Activated T-helper 2 cell treated with anti-CD3 and anti-CD28 coated beads, Interferon-gamma antibody, Interleukin-2, Interleukin-4, amounts not matched to agents 10 μg/mL and 5 μg/mL and 100 μg/mL, durations not matched to agents 14 hours and 24 hours and 36 hours (primary cell): ENCODE measurements at regions not wholly inside any gene's neighbourhood (a gene's known extent, or its start where the extent isn't known, plus 50 kb on each side); places are given as distances from the start of the nearest gene placed in this dataset.

ENCODE experiments used
- DNase-seq: peaks from one replicate; pipeline ENCODE4 v3.0.0; 2021; ENCODE audit warnings: low spot score
- H3K27ac Mint-ChIP-seq: one replicate; pipeline ENCODE4 v1.8.0; 2021; ENCODE audit warnings: mixed read lengths
- H3K27me3 Mint-ChIP-seq: one replicate; pipeline ENCODE4 v1.8.0; 2021; ENCODE audit warnings: low read depth, mixed read lengths
- H3K36me3 Mint-ChIP-seq: one replicate; pipeline ENCODE4 v1.8.0; 2021; ENCODE audit warnings: low read depth, mixed read lengths
- H3K4me1 Mint-ChIP-seq: one replicate; pipeline ENCODE4 v1.8.0; 2021; ENCODE audit warnings: low read depth, mixed read lengths
- H3K4me3 Mint-ChIP-seq: one replicate; pipeline ENCODE4 v1.8.0; 2021; ENCODE audit warnings: low read depth, mild to moderate bottlenecking, moderate library complexity, mixed read lengths
- H3K9me3 Mint-ChIP-seq: one replicate; pipeline ENCODE4 v1.8.0; 2021; ENCODE audit warnings: mixed read lengths
- intact Hi-C: fragments of 100-400 bp; cut with micrococcal nuclease; formaldehyde crosslinking; loops from one replicate; pipeline ENCODE4 v1.15.1; 2023

DNA sequence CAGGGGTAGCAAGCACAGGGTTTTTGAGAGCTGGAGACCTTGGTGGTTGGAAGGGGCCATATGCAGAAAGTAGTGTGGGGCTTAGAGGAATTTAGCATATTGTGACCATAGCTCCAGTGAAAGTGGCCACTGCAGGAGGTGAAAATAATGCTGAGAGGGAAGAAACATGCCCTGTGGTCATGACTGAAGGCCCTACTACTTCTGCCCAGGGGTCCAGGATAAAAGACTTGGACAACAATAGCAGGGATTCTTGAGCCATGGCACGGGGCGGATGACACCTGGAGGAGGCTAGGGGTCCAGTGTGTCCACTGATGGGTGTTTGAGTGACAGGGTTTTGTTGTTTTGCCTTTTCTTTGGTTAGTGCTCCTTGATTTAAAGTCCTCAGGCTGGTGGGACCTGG, 694.6 kb downstream of the CPS1 start:
- Mint-ChIP-seq H3K4me3 (no peak overlapping the region), H3K27ac (no peak overlapping the region), H3K27me3 (no peaks in the 10 kb centered on the region), H3K9me3 (no peaks in the 10 kb centered on the region), H3K36me3 (no peaks in the 10 kb centered on the region), H3K4me1 (no peaks in the 10 kb centered on the region)
- DNase-seq: no peak
- intact Hi-C loops: no loop called here

DNA sequence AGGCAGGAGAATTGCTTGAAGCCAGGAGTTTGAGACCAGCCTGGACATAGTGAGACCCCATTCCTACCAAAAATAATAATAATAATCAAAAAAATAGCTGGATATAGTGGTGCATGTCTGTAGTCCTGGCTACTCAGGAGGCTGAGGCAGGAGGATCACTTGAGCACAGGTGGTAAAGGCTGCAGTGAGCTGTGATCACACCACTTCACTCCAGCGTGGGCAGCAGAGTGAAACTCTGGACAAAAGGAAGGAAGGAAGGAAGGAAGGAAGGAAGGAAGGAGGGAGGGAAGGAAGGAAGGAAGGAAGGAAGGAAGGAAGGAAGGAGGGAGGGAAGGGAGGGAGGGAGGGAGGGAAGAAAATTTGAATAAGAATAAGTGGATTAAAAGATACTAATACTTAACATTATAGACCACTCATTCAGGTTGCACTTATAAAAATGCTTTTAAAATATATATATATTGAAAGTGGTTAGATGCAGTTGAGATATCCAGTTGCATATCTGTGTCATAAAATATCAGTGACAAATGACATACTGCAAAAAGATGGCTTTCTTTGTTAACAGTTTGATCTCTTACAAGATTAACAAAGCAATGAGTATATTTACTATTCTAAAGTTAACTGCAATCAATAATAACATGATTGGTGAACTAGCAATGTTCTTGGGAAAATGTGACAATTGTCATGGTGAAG, 702.4 kb downstream of the CPS1 start:
- no peak for DNase-seq
- Mint-ChIP-seq H3K4me1 (no peaks in the 10 kb centered on the region), H3K9me3 (peaks cover 10% of the 10 kb centered on the region), H3K27me3 (no peaks in the 10 kb centered on the region), H3K27ac (no peak overlapping the region), H3K36me3 (no peaks in the 10 kb centered on the region), H3K4me3 (no peak overlapping the region)
- intact Hi-C loops: no loop called here

DNA sequence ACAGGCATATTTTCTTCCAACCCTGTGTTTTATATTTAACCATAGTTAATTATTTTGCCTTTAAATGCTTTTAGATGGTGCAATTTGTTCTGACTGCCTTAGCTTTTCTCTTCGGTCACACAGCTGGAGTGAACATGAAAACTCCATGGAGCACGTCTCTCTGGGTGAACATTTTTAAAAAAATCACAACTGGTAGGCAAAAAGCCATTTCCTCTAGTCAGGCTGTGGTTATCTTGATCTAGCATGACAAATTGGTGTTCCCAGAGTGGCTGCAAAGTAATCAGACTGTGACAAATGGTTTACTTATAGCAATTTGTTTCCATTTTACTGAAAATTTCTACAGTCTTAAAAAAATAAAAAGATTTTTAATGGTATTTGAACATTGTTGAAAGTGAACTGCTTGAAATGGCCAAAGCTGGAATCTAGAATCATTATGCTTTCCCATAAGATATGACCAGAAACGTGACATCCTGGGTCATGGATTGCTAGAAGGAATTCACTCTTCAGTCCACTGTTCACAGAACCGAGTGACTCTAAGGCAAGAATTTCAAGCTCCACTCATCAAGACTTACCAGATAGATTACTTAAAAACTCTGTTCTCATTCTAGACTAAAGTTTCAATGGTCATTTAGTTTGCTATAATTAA, 703.6 kb downstream of the CPS1 start:
- peaks cover 10% of the 10 kb centered on the region for H3K9me3 Mint-ChIP-seq
- H3K4me3 Mint-ChIP-seq: no peak overlapping the region
- no peak for DNase-seq
- H3K27me3 Mint-ChIP-seq: no peaks in the 10 kb centered on the region
- intact Hi-C loops: no loop called here
- H3K36me3 Mint-ChIP-seq: no peaks in the 10 kb centered on the region
- no peak overlapping the region for H3K27ac Mint-ChIP-seq
- no peaks in the 10 kb centered on the region for H3K4me1 Mint-ChIP-seq

DNA sequence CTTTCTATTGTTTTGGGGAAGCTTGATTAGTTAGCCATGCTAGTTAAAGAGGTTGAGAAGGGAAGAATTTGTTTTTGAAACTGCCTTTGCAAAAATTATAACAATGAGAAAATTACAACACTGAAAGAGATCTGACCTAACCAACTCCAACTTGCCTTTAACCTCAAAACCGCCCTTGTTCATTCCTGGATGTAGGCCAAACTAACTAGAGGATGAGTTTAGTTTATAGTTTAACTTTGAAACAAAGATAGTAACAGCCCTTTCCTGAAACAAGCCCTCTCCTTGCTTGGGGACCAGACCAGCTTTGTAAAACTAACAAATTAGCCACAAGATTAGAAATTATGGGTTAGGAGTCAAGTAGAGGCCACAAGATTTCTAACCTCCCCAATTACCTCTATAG, 713.9 kb downstream of the CPS1 start:
- Mint-ChIP-seq H3K4me1 (no peaks in the 10 kb centered on the region), H3K27ac (no peak overlapping the region), H3K4me3 (no peak overlapping the region), H3K9me3 (no peaks in the 10 kb centered on the region), H3K27me3 (no peaks in the 10 kb centered on the region), H3K36me3 (no peaks in the 10 kb centered on the region)
- intact Hi-C loops: no loop called here
- DNase-seq: no peak

DNA sequence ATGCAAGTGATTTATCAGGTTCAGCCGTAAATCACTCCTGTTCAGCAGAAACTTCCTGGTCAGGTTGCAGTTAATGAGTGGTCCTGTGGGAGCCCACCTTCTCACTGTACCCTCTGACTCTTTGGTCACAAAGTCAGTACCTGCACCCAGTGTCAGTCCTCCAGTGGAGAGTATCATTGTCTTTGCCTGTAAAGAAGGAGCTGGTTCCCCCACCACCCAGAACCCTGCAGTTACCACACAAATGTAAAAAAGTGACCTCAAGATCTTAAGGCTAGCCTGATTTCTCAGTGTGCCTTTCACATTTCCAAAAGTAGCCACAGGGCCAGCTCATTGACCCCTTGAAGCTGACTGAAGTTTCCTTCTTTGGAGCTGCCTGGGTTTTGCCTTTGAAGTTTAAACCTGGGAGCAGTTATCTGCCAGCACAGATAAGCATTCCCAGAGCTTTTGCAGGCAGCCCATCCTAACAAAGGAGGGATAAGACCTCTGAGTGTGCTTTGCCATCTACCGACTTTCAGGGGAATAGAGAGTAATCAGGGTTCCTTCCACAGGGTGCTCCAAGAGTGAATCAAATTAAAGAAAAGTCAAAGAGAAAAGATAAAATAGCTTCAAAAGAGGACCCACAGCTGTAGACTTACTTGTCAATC, 725.2 kb downstream of the CPS1 start:
- no peak overlapping the region for H3K27ac Mint-ChIP-seq
- no peaks in the 10 kb centered on the region for H3K4me1 Mint-ChIP-seq
- no peak for DNase-seq
- intact Hi-C loops: no loop called here
- no peaks in the 10 kb centered on the region for H3K36me3 Mint-ChIP-seq
- no peaks in the 10 kb centered on the region for H3K27me3 Mint-ChIP-seq
- H3K4me3 Mint-ChIP-seq: no peak overlapping the region
- no peaks in the 10 kb centered on the region for H3K9me3 Mint-ChIP-seq

DNA sequence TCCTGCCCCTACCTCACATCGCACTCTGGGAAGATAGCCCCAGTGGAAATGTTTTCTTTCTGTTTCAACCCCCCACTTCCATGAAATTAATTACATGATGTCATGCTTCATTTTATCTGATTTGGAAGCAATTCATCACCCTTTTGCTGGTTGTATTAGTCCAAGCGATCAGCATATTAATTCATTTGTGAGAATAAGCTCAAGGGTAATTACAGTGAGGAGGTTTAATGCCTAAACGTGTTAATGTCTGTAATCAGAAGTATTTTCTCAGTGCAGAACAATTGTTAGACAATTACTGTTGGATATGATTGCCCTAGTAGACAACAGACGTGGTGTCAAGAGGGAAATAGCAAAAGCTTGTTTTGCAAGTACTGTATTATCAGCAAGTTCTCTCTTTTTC, 746.3 kb downstream of the CPS1 start:
- intact Hi-C loops: no loop called here

DNA sequence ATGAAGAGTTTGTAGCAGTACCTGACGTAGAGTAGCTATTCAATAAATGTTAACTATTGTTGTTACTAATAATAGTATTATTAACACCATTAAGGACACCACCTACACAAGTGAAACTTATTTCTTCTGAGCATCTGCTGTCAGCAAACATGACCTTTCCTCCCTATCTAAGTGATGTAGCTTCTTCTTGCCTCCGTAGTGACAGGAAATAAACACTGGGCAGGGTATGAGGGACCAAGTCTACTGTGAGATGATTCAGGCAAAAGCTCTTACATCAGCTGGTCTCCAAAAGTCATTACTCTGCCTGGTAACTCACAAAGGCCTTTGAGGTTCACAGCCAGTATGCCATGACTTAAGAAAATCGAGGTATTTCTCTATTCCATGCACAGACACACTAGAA, 750.5 kb downstream of the CPS1 start:
- no peaks in the 10 kb centered on the region for H3K36me3 Mint-ChIP-seq
- no peaks in the 10 kb centered on the region for H3K27me3 Mint-ChIP-seq
- H3K4me1 Mint-ChIP-seq: no peaks in the 10 kb centered on the region
- H3K4me3 Mint-ChIP-seq: no peak overlapping the region
- peaks cover 3% of the 10 kb centered on the region for H3K9me3 Mint-ChIP-seq
- no peak for DNase-seq
- intact Hi-C loops: no loop called here
- no peak overlapping the region for H3K27ac Mint-ChIP-seq

More for the DNA sequence above, 746.3 kb downstream of the CPS1 start:
- H3K27me3 Mint-ChIP-seq: no peaks in the 10 kb centered on the region
- H3K4me3 Mint-ChIP-seq: no peak overlapping the region
- H3K36me3 Mint-ChIP-seq: no peaks in the 10 kb centered on the region
- no peak for DNase-seq
- no peaks in the 10 kb centered on the region for H3K4me1 Mint-ChIP-seq
- no peak overlapping the region for H3K27ac Mint-ChIP-seq
- peaks cover 3% of the 10 kb centered on the region for H3K9me3 Mint-ChIP-seq
